ENCODE measurements at regions not wholly inside any gene's neighbourhood (a gene's known extent, or its start where the extent isn't known, plus 50 kb on each side); places are given as distances from the start of the nearest gene placed in this dataset.

GRCh38 chr1:109818988-109819764 is 55.5 kb upstream of the EPS8L3 start:
- H3K4me3 ChIP-seq (ENCODE audit: low read depth, low read length): no peak overlapping the region
- no peak for DNase-seq (ENCODE audit: low read depth)
- no peak for TF ChIP-seq CTCF (IDR thresholded peaks at IDR 0.05; ENCODE audit: insufficient read depth, low read depth, low read length, missing control alignments)

- no peak for DNase-seq (ENCODE audit: low read depth)
- no peak overlapping the region for H3K4me3 ChIP-seq (ENCODE audit: low read depth, low read length)
- no peak for TF ChIP-seq CTCF (IDR thresholded peaks at IDR 0.05; ENCODE audit: insufficient read depth, low read depth, low read length, missing control alignments)
Observed at GRCh38 chr1:109818271-109818987, 54.7 kb upstream of the EPS8L3 start.

GRCh38 chr1:109817881-109818270 is 54.2 kb upstream of the EPS8L3 start:
- no peak for TF ChIP-seq CTCF (IDR thresholded peaks at IDR 0.05; ENCODE audit: insufficient read depth, low read depth, low read length, missing control alignments)
- no peak for DNase-seq (ENCODE audit: low read depth)
- H3K4me3 ChIP-seq (ENCODE audit: low read depth, low read length): no peak overlapping the region

- no peak for DNase-seq (ENCODE audit: low read depth)
- no peak for TF ChIP-seq CTCF (IDR thresholded peaks at IDR 0.05; ENCODE audit: insufficient read depth, low read depth, low read length, missing control alignments)
- no peak overlapping the region for H3K4me3 ChIP-seq (ENCODE audit: low read depth, low read length)
Observed at GRCh38 chr1:109816975-109817535, 53.3 kb upstream of the EPS8L3 start.

- no peak overlapping the region for H3K4me3 ChIP-seq (ENCODE audit: low read depth, low read length)
- TF ChIP-seq CTCF (IDR thresholded peaks at IDR 0.05; ENCODE audit: insufficient read depth, low read depth, low read length, missing control alignments): no peak
- DNase-seq (ENCODE audit: low read depth): peak; percentile 90
Observed at GRCh38 chr1:109816175-109816811, 52.6 kb upstream of the EPS8L3 start.

- no peak for TF ChIP-seq CTCF (IDR thresholded peaks at IDR 0.05; ENCODE audit: insufficient read depth, low read depth, low read length, missing control alignments)
- no peak overlapping the region for H3K4me3 ChIP-seq (ENCODE audit: low read depth, low read length)
- no peak for DNase-seq (ENCODE audit: low read depth)
Observed at GRCh38 chr1:109815809-109816174, 52.1 kb upstream of the EPS8L3 start.

Data from GM12865 (cell line).